ENCODE measurements at regions not wholly inside any gene's neighbourhood (a gene's known extent, or its start where the extent isn't known, plus 50 kb on each side); places are given as distances from the start of the nearest gene placed in this dataset.

DNA sequence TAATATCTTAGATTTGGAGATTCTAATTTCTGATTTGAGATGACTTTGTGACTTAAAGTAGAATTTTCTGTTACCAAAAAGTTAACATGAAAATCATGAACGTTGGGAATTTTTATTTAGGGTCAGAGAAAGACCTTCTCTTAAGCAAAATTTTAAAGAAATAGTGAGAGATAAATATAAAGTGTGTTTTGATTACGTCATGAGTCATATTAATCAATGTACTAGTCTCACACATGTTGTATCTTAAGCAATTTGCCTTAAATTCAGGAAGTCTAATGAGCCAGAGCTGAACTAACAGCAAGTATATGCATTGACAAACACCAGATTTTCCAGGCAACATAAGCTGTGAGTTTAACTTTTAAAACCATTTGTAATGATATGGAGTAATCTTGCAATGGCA, 765.5 kb upstream of the SORCS1 start:
- Histone ChIP-seq H3K9me2 (replicated peaks; ENCODE audit: low read depth, low read length) (no peaks in the 10 kb centered on the region), H2AFZ (ENCODE audit: low read length) (no peak overlapping the region), H3K4me2 (ENCODE audit: low read depth, low read length, poor library complexity, severe bottlenecking) (no peak overlapping the region), H4K20me1 (ENCODE audit: insufficient read depth, low read length, poor library complexity, severe bottlenecking) (no peaks in the 10 kb centered on the region), H3K9me3 (ENCODE audit: insufficient read depth, low read depth, low read length) (no peaks in the 10 kb centered on the region), H3K27me3 (ENCODE audit: insufficient read depth, low read length, poor library complexity, severe bottlenecking) (no peaks in the 10 kb centered on the region), H3K4me1 (ENCODE audit: insufficient read depth, low read length, poor library complexity, severe bottlenecking) (no peaks in the 10 kb centered on the region), H3K4me3 (ENCODE audit: low read length, poor library complexity, severe bottlenecking) (no peak overlapping the region), H3F3A (ENCODE audit: low read depth) (no peaks in the 10 kb centered on the region), H3K9ac (ENCODE audit: low read depth, low read length, poor library complexity, severe bottlenecking) (no peak overlapping the region), H3K36me3 (ENCODE audit: insufficient read depth, low read length) (no peaks in the 10 kb centered on the region), H3K79me2 (ENCODE audit: insufficient read depth, low read length) (no peaks in the 10 kb centered on the region)
- no peak for TF ChIP-seq EZH2phosphoT487 (IDR thresholded peaks at IDR 0.05; ENCODE audit: borderline replicate concordance)
- TF ChIP-seq, protein P1, sequence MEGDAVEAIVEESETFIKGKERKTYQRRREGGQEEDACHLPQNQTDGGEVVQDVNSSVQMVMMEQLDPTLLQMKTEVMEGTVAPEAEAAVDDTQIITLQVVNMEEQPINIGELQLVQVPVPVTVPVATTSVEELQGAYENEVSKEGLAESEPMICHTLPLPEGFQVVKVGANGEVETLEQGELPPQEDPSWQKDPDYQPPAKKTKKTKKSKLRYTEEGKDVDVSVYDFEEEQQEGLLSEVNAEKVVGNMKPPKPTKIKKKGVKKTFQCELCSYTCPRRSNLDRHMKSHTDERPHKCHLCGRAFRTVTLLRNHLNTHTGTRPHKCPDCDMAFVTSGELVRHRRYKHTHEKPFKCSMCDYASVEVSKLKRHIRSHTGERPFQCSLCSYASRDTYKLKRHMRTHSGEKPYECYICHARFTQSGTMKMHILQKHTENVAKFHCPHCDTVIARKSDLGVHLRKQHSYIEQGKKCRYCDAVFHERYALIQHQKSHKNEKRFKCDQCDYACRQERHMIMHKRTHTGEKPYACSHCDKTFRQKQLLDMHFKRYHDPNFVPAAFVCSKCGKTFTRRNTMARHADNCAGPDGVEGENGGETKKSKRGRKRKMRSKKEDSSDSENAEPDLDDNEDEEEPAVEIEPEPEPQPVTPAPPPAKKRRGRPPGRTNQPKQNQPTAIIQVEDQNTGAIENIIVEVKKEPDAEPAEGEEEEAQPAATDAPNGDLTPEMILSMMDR (conservative IDR thresholded peaks at IDR 0.05; ENCODE audit: low read length): no peak

GRCh38 chr10:107924458-107924857, 760.0 kb upstream of the SORCS1 start:
- no peaks in the 10 kb centered on the region for H3K79me2 ChIP-seq (ENCODE audit: insufficient read depth, low read length)
- H3K36me3 ChIP-seq (ENCODE audit: insufficient read depth, low read length): no peaks in the 10 kb centered on the region
- no peaks in the 10 kb centered on the region for H4K20me1 ChIP-seq (ENCODE audit: insufficient read depth, low read length, poor library complexity, severe bottlenecking)
- no peaks in the 10 kb centered on the region for H3K4me1 ChIP-seq (ENCODE audit: insufficient read depth, low read length, poor library complexity, severe bottlenecking)
- no peaks in the 10 kb centered on the region for H3K27me3 ChIP-seq (ENCODE audit: insufficient read depth, low read length, poor library complexity, severe bottlenecking)
- 0 out of 2 replicates have a peak, but pooled peaks cover 4% of the 10 kb centered on the region for H3K9me2 ChIP-seq (replicated peaks; ENCODE audit: low read depth, low read length)
- no peak overlapping the region for H3K4me3 ChIP-seq (ENCODE audit: low read length, poor library complexity, severe bottlenecking)
- no peak overlapping the region for H2AFZ ChIP-seq (ENCODE audit: low read length)
- TF ChIP-seq, protein P1 (conservative IDR thresholded peaks at IDR 0.05; ENCODE audit: low read length): no peak
- no peak for TF ChIP-seq EZH2phosphoT487 (IDR thresholded peaks at IDR 0.05; ENCODE audit: borderline replicate concordance)
- H3F3A ChIP-seq (ENCODE audit: low read depth): no peaks in the 10 kb centered on the region
- no peaks in the 10 kb centered on the region for H3K9me3 ChIP-seq (ENCODE audit: insufficient read depth, low read depth, low read length)
- H3K4me2 ChIP-seq (ENCODE audit: low read depth, low read length, poor library complexity, severe bottlenecking): no peak overlapping the region
- H3K9ac ChIP-seq (ENCODE audit: low read depth, low read length, poor library complexity, severe bottlenecking): no peak overlapping the region

- TF ChIP-seq, protein P1 (conservative IDR thresholded peaks at IDR 0.05; ENCODE audit: low read length): no peak
- TF ChIP-seq EZH2phosphoT487 (IDR thresholded peaks at IDR 0.05; ENCODE audit: borderline replicate concordance): no peak
Observed at GRCh38 chr10:107919626-107920235, 755.2 kb upstream of the SORCS1 start.

More at GRCh38 chr10:107919626-107920235, 755.2 kb upstream of the SORCS1 start:
- Histone ChIP-seq H3K4me1 (ENCODE audit: insufficient read depth, low read length, poor library complexity, severe bottlenecking) (no peaks in the 10 kb centered on the region), H3F3A (ENCODE audit: low read depth) (no peaks in the 10 kb centered on the region), H3K9ac (ENCODE audit: low read depth, low read length, poor library complexity, severe bottlenecking) (no peak overlapping the region), H3K4me2 (ENCODE audit: low read depth, low read length, poor library complexity, severe bottlenecking) (no peak overlapping the region), H2AFZ (ENCODE audit: low read length) (no peak overlapping the region), H3K9me2 (replicated peaks; ENCODE audit: low read depth, low read length) (0 out of 2 replicates have a peak, but pooled peaks cover 4% of the 10 kb centered on the region), H3K27me3 (ENCODE audit: insufficient read depth, low read length, poor library complexity, severe bottlenecking) (no peaks in the 10 kb centered on the region), H3K4me3 (ENCODE audit: low read length, poor library complexity, severe bottlenecking) (no peak overlapping the region), H4K20me1 (ENCODE audit: insufficient read depth, low read length, poor library complexity, severe bottlenecking) (no peaks in the 10 kb centered on the region), H3K9me3 (ENCODE audit: insufficient read depth, low read depth, low read length) (no peaks in the 10 kb centered on the region), H3K36me3 (ENCODE audit: insufficient read depth, low read length) (no peaks in the 10 kb centered on the region), H3K79me2 (ENCODE audit: insufficient read depth, low read length) (no peaks in the 10 kb centered on the region)

All from Loucy (cell line).